Breast epithelium (tissue), 3 donors: ENCODE measurements at regions not wholly inside any gene's neighbourhood (a gene's known extent, or its start where the extent isn't known, plus 50 kb on each side); places are given as distances from the start of the nearest gene placed in this dataset.

Source experiments
- POLR2A ChIP-seq: fragments of 450-650 bp; IDR thresholded peaks from one replicate; pipeline ENCODE4 v1.6.1; 2016; ENCODE audit warnings: antibody characterized with exemption, mild to moderate bottlenecking, moderate library complexity
- TF ChIP-seq, protein P1 (sequence below), 3 donors: fragments of 450-650 bp; IDR thresholded peaks; one replicate each; pipeline ENCODE4 v1.5.1; 2016 to 2017; ENCODE audit warnings: antibody characterized with exemption in 3 of 3, mild to moderate bottlenecking in 3 of 3, moderate library complexity in 3 of 3

DNA sequence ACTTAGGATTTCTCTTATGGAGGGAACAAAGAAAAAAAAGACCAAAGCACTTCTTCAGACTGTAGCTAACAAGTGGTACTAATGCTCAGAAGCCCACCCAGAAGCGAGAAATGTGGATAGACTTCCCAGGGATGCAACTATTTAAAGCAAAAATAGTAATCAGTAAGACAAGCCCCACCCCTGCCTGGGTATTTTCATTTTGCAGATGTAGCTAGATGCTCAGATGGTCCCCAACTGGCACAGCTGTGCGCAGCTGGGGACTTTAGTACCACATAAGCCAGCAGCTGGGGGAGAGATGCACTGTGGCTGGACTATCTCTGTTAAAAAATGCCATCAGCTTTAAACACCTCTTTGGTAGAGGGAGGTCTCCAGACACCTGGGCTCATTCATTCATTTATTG, 77.8 kb upstream of the SPAG17 start:
- TF ChIP-seq, protein P1, sequence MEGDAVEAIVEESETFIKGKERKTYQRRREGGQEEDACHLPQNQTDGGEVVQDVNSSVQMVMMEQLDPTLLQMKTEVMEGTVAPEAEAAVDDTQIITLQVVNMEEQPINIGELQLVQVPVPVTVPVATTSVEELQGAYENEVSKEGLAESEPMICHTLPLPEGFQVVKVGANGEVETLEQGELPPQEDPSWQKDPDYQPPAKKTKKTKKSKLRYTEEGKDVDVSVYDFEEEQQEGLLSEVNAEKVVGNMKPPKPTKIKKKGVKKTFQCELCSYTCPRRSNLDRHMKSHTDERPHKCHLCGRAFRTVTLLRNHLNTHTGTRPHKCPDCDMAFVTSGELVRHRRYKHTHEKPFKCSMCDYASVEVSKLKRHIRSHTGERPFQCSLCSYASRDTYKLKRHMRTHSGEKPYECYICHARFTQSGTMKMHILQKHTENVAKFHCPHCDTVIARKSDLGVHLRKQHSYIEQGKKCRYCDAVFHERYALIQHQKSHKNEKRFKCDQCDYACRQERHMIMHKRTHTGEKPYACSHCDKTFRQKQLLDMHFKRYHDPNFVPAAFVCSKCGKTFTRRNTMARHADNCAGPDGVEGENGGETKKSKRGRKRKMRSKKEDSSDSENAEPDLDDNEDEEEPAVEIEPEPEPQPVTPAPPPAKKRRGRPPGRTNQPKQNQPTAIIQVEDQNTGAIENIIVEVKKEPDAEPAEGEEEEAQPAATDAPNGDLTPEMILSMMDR (IDR thresholded peaks at IDR 0.05), result no peak
- no peak for TF ChIP-seq POLR2A
